SHP77 treated with DMSO at 0.1 percent for 48 hours (cell line): ENCODE measurements at regions not wholly inside any gene's neighbourhood (a gene's known extent, or its start where the extent isn't known, plus 50 kb on each side); places are given as distances from the start of the nearest gene placed in this dataset.
"Not testable (repeated sequence)": the region's sequence is repeated elsewhere in the genome, so short reads cannot be mapped to it uniquely, and the experiment has no call there.

ENCODE experiments used
- DNase-seq: peaks from one replicate; lab custom pipeline; 2025; lab: John Stamatoyannopoulos, UW

GRCh38 chr10:60615541-60615940, 162.7 kb upstream of the CDK1 start:
- DNase-seq, result no peak

DNA sequence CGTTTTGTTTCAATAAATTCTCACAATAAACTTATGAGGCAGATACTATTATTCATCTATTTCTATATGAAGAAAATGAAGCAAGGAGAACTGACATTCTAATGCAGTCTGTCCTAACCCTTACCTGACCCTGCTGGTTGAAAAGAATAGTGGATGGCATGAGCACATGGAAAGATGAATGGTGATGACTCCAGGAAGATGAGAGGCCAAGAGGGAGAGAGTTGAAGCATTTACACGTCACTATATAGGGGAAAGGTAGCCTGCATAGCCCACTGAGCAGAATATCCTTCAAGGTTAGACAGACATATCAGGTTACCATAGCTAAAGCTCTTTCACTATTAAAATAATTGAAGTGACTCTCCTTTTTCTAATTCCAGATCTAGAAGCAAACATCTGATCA, 163.9 kb upstream of the CDK1 start:
- no peak for DNase-seq

- no peak for DNase-seq
These were observed 164.8 kb upstream of the CDK1 start for GRCh38 chr10:60613434-60613833.

DNA sequence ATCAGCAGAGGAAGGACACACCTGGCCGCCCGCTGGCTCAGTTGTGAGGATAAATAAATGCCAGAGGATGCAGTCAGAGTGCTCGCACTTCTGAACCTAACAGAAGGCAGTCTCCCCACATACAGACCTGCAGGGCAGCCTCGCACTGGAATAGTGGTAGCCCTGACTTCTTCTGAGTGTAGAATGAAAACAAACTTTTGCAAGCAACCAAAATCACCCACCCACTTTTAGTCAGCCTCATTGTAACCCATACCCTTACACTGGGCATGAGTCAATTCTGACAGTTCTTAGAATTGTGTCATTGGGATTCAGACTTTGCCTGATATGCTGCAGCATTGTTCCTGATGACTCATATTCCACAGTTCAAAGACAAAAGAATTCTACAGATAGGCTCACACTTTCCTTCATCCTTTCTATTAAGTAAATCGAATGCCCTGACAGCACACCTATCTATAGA, 167.0 kb upstream of the CDK1 start:
- no peak for DNase-seq

- DNase-seq, result no peak
These were observed 170.9 kb upstream of the CDK1 start for GRCh38 chr10:60607372-60607771.

GRCh38 chr10:60606343-60607080, 171.8 kb upstream of the CDK1 start:
- no peak for DNase-seq

GRCh38 chr10:60605476-60605875, 172.8 kb upstream of the CDK1 start:
- DNase-seq, result no peak

DNA sequence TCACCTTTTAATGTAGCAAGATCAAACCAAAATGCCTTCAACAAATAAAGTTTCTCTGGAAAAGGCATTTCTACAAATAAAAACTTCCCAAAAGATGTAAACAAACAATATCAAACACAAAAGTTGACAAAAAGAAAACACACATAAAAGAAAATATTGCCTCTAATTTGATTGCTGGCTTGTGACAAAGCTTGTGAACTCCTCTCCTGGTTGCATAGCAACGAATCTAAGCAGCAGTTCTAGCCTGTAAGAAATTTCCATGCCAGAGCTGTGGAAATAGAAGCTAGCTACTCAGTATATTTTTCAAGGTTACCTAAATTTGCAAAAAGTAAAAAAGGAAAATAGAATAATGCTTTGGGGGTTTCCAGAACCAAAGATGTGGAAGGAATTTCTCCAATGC, 173.9 kb upstream of the CDK1 start:
- DNase-seq, result no peak

DNA sequence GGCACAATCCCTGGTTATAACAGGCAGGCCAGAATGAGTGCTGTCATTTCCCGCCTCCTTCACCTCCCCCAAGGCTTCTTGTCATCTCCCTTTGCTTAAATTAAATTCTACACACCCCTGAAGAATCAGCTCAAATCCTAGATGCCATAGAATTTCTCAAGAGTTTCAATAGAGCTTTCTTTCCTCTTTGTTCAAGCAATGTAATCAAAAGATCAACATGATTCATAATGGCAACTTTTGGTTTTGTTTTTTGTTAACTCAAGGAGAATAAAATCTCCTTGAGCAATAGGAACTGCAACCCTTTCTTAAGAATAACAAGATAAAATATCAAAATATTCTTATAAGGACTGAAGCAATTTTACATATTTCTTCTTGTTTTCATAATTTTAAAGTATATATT, 180.8 kb upstream of the CDK1 start:
- no peak for DNase-seq

GRCh38 chr10:60595852-60596251, 182.4 kb upstream of the CDK1 start:
- no peak for DNase-seq

- DNase-seq, result no peak
These were observed 183.7 kb upstream of the CDK1 start for GRCh38 chr10:60594476-60595051.

DNA sequence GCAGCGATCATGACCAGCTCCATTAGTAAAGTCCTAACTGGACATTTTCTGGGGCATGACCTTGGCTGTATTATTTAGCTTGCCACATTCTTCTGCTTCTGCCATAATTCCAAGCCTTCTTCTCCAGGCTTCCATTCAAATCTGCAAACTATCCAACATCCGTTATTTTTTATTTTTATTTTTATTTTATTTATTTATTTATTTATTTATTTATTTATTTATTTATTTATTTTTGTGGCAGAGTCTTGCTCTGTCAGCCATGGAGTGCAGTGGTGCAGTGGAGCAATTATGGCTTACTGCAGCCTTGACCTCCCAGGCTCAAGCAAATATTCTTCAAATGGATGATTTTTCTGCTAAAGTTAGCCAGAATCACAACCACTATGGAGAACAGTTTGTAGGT, 187.2 kb upstream of the CDK1 start:
- DNase-seq, result no peak

GRCh38 chr10:60589376-60589775, 188.9 kb upstream of the CDK1 start:
- DNase-seq, result no peak

DNA sequence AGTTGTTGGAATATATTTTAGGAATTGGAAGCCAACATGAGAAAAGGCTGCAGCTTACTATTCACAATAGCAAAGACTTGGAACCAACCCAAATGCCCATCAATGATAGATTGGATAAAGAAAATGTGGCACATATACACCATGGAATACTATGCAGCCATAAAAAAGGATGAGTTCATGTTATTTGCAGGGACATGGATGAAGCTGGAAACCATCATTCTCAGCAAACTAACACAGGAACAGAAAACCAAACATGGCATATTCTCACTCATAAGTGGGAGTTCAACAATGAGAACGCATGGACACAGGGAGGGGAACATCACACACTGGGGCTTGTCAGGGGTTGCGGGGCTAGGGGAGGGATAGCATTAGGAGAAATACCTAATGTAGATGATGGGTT, 192.1 kb upstream of the ANK3 start:
- not testable (repeated sequence) for DNase-seq

GRCh38 chr10:60578217-60578616, 188.5 kb upstream of the ANK3 start:
- no peak for DNase-seq

GRCh38 chr10:60576130-60577069, 186.7 kb upstream of the ANK3 start:
- DNase-seq, result no peak

GRCh38 chr10:60575105-60575504, 185.4 kb upstream of the ANK3 start:
- DNase-seq, result no peak

DNA sequence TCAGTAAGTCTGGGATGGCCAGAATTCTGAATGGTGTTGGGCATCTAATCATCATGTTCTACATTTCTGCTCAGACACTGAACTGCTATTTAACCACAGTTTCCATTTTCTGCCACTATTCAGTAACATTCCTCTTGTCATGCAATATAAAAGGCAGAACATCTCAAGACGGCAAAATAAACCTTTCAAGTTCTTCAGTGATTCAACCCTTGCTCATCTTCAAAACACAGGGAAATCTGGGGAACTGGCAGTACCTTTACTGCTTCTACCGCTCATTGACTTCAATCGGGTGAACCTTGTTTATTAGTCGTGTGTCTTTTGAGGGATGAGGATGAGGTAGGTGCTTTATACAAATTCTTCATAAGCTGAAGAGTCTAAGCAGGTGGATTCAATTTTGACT, 184.7 kb upstream of the ANK3 start:
- DNase-seq, result no peak

GRCh38 chr10:60573336-60573735, 183.7 kb upstream of the ANK3 start:
- no peak for DNase-seq

DNA sequence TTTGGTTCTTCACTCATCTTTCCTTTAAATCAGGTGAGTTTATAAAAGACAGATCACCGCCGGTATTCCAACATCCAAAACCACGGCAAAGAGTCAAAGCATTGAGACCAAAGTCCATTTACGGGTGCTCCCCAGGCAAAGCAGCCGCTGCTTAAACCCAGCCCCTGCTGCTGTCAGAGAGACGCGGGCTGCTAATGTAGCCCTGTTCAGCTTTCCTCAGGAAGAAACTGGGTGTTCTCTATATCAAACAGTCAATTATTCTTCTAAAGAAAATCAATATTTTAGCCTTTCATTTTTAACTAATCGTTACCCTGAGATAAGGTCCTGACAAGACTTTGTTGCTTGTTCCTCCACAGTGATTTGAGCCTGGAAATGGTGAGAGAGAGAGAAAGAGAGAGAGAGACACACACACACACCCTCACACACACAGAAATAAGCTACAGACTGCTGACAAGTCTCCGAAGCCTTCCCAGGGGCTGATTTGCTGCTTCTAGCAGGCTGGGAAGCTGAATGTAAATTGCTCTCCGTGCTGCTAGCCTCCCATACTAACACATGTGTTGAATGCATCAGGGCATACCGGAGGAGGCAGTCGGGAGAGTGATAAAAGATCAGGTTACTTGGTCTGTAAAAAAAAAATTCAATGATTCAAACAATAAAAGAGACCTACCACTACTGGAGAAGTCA, 183.0 kb upstream of the ANK3 start:
- no peak for DNase-seq

DNA sequence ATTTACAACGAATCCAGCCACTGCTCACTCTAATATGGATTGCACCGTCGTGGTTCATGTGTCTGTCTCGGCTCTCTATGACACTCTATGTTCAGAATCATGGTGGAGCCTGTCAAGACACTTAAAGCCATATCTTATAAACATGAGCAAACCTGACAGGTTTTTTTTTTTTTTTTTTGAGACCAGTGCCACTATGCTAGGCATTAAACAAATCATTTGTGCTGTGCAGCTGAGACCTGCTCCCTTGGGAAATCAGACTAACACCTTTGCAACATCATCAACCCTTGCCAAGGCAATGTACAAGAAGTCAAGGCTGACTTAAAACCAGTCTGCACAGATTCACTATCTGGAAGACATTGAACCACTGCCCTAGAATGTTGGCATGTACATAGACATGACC, 181.2 kb upstream of the ANK3 start:
- no peak for DNase-seq

DNA sequence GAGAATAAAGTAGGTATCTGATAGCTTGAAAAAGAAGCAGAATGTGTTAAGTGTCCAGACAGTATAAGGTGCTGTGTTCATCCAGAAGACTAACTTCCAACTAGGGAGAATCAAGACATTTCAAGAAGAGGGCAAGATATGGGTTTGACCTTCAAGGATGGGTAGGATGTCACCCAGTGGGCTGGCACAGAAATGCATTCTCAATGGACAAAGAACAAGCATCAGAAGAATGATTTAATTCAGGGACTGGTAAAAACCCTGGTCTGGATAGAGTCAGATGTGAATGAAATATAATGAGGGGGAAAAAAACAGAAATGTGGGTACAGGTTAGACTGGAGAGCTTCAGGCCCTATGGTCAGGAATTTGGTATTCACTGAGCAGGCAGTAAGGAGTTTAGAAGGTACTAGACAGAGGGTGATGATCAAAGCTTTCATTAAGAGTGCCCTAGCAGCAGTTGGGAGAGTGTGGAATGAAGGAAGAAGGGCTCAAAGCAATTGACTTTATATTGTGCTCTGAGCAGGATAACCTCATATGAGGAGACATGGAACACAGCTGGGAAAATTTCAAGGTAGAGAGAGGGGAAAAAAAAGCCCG, 180.7 kb upstream of the ANK3 start:
- no peak for DNase-seq
